Adrenal gland (tissue), 5 donors: ENCODE measurements at regions not wholly inside any gene's neighbourhood (a gene's known extent, or its start where the extent isn't known, plus 50 kb on each side); places are given as distances from the start of the nearest gene placed in this dataset.

Source experiments
- POLR2A ChIP-seq, 2 donors: fragments of 450-650 bp; IDR thresholded peaks; one replicate each; pipeline ENCODE4 v1.6.1; 2017; ENCODE audit warnings: antibody characterized with exemption in 2 of 2, mild to moderate bottlenecking in 2 of 2, moderate library complexity in 1 of 2
- TF ChIP-seq, protein P1 (sequence below), 6 experiments: fragments of 450-650 bp in 4 of 6; fragments of 200-600 bp in 2 of 6; sonication (generic) in 1 of 6; IDR thresholded peaks; 1 replicate in 5 of 6; 2 replicates in 1 of 6; pipeline versions ENCODE4 v1.5.1 to v1.8.0; 2016 to 2021; ENCODE audit warnings: antibody characterized with exemption in 6 of 6, mild to moderate bottlenecking in 2 of 6, moderate library complexity in 1 of 6
- donor health status: DM: no; HTN: no; CAD: no.

DNA sequence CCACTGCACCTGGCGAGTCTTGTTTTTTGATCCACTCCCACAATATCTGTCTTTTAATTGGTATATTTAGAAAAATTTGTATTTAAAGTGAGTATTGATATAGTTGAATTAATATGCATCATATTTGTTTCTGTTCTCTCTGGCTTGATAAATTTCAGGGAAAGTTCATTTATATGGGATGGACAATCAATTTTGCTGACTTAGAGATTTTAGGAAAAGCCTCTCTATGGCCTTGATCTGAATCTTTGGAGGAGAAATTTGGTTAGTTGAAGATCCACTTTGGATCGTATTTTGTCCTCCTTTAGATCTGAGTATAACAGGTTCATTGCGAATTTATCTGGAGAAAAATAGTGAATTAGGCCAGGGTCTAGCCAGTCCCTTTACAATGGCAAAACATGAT lies 67.2 kb downstream of the SPRY2 start:
- TF ChIP-seq, protein P1, sequence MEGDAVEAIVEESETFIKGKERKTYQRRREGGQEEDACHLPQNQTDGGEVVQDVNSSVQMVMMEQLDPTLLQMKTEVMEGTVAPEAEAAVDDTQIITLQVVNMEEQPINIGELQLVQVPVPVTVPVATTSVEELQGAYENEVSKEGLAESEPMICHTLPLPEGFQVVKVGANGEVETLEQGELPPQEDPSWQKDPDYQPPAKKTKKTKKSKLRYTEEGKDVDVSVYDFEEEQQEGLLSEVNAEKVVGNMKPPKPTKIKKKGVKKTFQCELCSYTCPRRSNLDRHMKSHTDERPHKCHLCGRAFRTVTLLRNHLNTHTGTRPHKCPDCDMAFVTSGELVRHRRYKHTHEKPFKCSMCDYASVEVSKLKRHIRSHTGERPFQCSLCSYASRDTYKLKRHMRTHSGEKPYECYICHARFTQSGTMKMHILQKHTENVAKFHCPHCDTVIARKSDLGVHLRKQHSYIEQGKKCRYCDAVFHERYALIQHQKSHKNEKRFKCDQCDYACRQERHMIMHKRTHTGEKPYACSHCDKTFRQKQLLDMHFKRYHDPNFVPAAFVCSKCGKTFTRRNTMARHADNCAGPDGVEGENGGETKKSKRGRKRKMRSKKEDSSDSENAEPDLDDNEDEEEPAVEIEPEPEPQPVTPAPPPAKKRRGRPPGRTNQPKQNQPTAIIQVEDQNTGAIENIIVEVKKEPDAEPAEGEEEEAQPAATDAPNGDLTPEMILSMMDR (IDR thresholded peaks at IDR 0.05) = no peak
- TF ChIP-seq POLR2A (IDR thresholded peaks at IDR 0.05) = no peak
